GM04503 (cell line): ENCODE measurements at regions not wholly inside any gene's neighbourhood (a gene's known extent, or its start where the extent isn't known, plus 50 kb on each side); places are given as distances from the start of the nearest gene placed in this dataset.
A peak's percentile ranks its signal among the peaks of the same experiment; 100 is the strongest.
"Not testable (repeated sequence)": the region's sequence is repeated elsewhere in the genome, so short reads cannot be mapped to it uniquely, and the experiment has no call there.

Experiments used
- DNase-seq: peaks from one replicate; pipeline ENCODE4 v3.0.0-alpha.2; 2012; ENCODE audit warnings: low read depth

DNA sequence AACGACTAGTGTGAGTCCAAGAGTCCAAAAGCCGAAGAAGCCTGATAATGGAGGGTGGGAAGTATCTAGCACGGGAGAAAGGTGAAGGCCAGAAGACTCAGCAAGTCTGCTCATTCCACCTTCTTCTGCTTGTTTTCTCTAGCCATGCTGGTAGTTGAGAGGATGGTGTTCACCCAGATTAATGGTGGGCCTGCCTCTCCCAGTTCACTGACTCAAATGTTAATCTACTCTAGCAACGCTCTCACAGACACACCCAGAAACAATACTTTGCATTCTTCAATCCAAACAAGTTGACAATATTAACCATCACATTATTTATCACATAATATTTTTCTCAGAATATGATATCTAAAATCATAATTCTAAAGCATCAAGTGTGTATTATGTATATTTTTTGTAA, 1055.1 kb upstream of the PCDH10 start:
- no peak for DNase-seq

DNA sequence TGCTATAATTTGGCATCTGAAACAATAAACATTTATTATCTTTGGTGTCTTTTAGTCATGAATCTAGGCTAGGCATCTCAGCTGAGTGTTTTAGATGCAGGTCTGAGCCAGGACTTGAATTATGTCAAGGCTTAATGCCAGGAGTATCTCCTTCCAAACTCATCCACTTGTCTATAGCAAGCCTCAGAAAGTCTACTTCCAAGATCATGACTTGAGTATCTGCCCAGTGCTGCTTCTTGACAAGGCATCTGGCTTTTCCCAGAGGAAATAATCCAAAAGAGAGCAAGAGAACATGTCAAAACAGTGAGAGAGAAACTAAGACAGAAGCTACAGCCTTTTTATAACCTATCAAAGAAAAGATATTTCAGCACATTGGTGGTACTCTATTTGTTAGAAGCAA, 1052.1 kb upstream of the PCDH10 start:
- DNase-seq, result peak; percentile 17

DNA sequence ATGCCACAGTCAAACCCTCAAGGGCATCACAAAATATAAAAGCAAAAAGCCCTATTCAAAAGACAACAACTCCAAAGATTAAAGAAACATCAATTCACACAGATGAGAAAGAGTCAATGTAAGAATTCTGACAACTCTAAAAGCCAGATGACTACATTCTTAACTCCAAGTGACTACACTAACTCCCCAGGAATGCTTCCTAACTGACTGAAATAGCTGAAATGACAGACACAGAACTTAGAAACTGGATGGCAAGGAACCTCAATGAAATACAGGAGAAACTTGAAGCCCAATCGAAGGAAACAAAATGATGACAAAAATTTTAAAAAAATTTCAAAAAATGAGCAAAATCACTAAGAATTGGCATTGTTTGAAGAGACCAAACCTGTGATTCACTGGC, 1047.6 kb upstream of the PCDH10 start:
- peak; percentile 50 for DNase-seq

DNA sequence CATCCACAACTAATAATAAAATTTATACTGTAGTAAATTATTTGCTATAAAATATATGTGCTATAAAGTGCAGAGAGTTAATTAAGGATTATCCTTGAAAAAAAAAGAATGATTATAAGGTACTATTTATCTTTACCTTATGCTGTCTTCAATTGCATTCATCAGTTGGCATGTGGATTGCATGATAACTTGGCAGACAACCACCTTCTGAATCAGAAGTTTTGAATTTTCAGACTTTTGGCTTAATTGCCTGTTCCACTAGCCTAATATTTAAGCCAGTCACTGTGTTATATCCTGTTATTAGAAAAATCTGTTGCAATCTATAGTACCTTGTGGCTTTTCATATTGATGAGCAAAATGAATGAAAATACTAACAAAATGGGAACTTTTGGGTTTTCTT, 1040.3 kb upstream of the PCDH10 start:
- peak; percentile 37 for DNase-seq

DNA sequence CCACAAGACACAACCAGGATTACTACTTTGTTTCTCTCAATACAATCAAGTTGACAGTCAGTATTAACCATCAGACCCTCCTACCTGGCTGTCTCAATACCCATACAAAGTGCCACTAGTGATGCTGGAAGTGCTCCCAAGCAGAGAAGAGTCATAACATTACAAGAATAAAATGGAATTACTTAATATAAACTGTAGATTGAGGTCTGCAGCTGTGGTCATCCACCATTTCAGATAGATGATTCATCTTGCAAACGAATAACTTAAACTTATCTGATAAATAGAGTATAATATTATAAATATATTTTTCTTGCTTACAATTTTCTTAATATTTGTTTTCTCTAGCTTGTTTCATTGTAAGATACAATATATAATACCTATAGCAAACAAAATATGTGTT, 1034.2 kb upstream of the PCDH10 start:
- no peak for DNase-seq

DNA sequence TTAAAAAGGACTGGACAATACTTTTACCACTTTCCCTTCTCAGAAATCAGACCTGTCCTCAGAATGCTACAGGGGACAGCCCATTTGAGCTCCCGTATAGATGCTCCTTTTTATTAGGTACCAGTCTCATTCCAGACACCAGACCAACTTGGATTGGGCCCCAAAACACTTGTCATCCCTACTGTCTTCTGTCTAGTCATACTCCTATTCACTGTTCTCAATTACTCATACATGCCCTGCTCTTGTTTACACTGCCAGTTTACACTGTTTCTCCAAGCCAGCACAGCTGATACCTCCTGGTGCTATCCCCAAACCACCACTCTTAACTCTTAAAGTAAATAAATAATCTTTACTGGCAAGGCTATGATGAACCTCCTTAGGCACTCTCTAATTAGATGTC, 1026.4 kb upstream of the PCDH10 start:
- DNase-seq, result not testable (repeated sequence)

DNA sequence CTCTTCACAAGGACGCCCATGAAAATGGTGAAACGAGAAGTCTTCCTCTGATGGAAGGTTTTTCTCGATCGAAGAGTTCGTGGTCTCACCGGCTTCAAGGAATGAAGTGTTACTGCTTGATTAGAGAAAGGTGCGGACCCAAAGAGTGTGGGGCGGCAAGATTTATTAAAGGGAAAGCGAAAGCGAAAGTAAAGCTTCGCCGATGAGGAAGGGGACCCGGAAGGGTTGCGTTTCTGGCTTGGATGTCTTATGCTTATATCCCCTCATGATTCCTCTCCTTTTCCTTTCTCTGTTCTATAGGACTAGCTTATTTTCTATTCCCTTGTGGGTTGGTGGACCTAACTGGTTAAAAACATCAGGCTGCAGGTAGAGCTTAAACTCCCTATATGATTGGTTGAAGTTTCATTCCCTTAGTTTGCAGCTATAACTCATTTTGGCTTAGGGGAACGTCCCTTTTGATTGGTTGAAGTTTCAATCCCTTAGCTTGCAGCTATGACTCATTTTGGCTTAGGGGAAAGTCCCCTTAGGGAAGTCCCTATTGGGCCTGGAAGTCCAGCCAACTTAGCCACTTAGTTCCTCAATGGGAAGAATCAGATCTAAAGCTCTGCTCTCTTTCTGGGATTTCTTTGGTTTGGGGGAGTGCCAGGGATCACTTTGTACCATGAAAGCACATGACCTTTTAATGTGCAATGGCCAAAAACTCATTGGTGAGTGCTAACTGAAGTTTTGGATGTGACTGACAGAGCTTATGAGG, 1025.0 kb upstream of the PCDH10 start:
- DNase-seq, result no peak

DNA sequence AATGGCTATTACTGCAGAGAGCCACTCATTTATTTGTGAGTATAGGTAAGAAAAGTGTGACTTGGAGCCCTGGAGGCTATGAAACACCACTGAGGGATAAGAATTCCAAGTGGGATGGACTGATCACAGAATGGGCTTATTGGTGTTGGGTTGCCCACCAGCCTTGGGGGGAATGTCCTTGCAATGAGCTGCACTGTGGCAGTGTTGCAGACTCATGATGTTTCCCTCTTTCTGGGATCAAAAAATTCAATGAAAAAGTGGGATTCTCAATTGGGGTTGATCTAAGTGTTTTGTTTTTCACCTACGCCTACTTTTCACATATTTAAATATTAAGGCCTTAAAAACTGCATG, 1024.5 kb upstream of the PCDH10 start:
- DNase-seq, result no peak

DNA sequence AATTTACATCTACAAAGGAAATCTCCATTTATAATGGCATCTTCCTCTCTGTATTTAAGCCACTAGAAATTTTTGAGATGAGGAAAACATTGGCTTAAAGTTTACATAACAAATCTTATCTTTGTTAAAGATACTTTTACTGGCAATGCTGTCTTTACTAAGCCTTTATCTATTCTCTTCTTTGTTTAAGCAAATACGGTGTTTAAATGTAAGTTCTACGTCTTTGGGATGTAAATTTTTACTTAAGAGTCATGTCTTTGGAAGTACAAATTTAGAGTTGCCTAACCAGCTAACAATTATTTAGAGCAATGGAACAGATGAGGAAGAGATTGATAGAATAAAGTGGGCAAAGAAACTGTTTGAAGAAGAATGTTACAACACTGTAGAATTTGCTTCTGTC, 1024.0 kb upstream of the PCDH10 start:
- DNase-seq, result no peak

DNA sequence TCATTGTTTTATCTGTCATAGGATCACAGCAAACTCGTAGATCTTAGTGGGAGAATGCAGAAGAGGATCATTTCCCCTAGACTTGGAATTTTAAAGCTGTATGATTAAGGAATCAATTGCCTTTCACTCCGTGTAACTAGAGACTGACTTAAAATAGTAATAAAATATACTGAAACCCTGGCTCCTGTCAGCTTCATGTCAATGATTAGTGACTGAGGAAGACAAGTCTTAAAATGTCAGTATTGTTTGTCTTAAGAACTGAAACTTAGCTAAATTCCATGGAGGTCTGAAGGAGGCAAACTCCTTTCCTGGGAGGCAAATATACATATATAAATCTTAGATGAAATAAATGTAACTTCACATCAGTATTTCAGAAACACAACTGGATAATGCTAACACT, 1016.7 kb upstream of the PCDH10 start:
- no peak for DNase-seq

DNA sequence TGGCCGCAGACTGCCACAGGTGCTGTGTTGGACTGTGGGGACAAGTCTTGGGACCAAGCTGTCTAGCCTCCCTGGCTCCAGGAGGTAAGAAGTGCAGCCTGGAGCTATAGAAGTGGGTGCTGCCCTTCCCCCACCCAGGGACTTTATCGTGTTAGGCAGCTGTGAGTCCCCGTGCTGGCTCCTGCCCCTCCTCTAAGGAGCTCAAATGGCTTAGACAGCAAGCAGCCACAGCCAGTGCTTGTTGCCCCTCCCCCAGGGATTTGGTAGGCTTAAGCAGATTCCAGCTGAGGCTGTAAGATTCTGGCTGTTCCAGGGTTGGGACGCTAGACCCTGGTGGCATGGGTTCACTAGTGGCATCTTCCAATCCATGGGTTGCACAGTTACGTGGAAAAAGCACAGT, 979.4 kb upstream of the PCDH10 start:
- DNase-seq, result no peak

DNA sequence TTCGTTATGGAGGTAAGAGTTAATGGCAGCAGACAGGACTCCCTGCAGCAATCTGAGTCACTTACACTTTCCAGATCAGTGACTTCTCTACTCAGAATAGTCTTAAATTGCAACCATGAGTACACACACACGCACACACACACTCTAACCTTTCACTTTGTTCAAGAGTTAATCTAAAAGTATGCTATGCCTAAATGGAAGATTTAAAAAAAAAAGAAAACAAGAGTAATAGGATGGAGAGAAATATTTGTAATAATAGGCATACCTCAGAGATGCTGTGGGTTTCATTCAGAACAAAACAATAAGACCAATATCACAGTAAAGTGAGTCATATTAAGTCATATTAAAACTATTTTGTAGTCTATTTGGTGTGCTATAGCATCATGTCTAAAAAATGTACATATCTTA, 969.1 kb upstream of the PCDH10 start:
- DNase-seq, result peak; percentile 53

DNA sequence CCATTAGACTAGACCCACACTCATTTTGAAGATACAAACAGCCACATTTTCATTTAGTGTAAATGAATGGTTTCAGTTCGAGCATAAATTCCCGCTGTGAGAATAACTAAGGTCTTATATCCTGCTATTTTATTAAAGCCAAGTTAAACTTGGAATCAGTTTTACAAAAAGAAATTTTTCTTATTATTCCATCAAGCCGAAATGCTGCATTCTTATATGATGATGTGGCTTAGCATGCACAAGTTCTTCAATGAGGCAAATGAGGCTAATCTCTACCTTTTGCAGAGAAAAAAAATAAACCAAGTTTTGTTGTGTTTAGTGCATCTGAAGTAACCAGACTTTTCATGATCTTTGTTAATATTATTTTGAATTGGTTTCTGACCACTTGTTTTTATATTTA, 953.9 kb upstream of the PCDH10 start:
- no peak for DNase-seq

DNA sequence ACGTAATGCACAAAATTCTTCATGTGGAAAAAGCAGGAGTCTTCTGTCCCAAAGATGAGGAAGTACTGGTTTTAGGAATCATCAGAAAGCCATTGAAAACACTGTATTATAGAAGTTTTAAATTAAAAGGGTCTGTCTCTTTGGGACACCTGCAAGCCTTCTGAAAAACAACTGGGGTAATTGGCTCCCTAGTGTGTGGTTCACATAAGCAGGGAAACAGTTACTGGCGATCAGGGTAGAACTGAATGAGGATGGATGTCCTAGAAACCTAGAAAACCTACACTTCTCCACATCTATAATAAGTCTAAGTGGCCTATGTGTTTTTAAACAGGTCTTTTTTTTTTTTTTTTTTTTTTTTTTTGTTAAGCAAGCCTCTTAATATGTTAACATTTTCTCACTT, 945.5 kb upstream of the PCDH10 start:
- DNase-seq, result no peak

DNA sequence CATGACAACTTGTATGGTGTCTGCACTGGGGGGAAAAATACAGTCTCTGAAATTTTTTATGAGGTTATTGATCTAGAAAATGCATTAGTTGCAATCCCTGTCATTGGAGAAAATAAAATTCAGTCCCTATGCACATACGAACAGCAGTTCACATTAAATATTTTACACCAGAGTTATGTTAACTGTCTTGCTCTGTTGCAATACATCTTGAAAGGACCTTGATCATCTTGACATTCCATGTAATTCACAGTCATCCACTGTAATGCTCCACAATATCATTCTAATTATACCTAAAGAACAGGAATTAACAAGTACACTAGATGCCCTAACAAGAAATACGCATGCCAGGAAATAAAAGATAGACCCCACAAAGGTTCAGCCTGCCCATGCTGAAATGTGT, 934.6 kb upstream of the PCDH10 start:
- DNase-seq, result no peak

DNA sequence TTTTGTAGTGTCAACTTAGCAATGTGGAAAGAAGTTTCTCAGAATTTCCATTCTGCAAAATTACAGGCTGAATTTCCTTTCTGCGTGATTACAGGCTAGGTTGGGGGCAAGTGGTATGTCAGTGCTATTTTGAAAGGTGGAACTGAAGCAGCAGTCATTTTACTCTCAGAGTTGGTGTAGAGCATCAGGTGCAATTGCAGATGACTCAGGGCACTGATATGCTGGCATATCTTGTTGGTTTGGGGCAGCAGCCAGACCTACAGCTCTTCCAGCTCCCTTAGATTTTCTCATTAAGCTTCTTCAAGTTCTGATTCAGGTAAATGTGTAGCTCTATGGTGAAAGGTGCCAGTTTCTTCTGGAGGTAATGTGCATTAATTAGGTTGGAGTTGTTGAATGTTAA, 930.7 kb upstream of the PCDH10 start:
- no peak for DNase-seq

DNA sequence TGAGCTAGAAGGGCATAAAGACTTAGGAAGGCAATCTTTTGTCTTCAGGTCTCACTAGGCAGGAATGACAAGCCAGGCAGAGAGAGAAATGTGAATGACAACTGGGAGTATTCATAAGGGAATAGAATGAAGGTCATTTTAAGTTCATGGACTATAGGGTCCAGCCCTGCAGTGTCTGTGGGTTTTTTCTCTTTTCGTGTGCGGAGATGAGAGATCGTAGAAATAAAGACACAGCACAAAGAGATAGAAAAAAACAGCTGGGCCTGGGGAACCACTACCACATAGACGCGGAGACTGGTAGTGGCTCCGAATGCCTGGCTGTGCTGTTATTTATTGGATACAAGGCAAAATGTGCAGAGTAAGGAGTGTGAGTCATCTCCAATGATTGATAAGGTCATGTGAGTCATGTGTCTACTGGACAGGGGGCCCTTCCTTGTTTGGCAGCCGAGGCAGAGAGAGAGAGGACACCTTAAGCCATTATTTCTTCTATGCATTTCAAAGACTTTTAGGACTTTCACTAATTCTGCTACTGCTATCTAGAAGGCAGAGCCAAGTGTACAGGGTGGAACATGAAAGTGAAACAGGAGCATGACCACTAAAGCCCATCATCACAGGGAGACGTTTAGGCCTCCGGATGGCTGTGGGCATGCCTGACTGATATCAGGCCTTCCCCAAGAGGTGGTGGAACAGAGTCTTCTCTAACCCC, 921.8 kb upstream of the PCDH10 start:
- no peak for DNase-seq

DNA sequence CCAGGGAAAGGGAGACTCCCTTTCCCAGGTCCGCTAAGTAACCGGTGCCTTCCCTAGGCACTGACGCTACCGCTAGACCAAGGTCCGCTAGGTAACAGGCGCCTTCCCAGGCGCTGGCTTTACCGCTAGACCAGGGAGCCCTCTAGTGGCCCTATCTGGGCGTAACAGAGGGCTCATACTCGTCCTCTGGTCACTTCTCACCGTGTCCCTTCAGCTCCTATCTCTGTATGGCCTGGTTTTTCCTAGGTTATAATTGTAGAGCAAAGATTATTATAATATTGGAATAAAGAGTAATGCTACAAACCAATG, 921.3 kb upstream of the PCDH10 start:
- peak; percentile 19 for DNase-seq

DNA sequence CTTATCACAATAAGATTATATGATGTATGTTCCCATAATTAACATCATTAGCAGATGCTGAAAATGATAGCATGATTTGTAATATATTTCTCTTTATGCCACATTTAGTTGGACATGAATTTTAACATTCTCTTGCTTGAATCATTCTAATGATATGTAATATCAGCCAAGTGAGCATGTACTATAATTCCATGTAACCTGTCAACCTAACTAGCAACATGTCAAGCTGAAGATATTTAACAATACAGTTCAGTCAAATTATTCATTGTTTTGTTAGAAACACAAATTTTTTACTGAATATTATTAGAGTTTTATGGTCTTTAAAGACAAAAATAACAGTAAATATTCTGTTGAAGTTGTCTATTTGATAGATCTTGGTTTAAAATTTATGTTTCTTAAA, 920.4 kb upstream of the PCDH10 start:
- no peak for DNase-seq

DNA sequence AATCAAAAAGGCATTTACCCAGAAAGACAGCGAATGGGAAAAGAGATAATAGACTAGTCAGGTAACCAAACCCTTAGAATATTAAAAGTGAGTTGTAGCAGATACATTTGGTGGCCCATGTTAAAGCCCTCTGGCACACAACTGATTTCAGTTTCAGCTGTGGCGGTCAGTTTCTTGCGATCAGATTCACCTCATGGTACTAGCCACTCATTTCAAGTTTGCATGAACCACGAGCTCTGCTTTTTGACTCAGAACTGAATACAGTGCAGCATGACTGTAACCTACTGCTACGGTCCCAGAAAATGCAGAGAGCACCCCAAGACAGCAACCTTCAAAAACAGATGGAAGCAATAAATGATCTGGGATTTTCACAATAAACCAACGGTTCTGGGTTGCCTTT, 919.1 kb upstream of the PCDH10 start:
- DNase-seq, result no peak

DNA sequence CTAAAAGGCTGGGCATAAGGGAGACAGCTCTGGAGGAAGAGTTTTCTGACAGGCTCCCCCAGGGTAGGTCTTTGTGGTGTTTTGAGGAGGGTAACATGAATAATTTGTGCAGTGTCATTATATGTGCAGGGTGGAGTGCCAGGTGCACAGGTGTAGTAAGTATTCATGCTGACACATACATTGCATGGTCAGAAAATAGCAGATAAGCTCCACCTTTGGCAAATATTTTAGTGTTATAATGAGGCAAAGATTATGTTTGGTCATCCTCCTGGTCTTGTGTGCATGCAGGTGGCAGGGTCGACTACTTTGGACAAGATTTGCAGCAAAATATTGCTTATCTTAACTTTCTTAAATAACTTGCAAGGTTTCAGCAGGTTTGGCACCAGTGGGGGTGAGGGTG, 910.4 kb upstream of the PCDH10 start:
- no peak for DNase-seq

DNA sequence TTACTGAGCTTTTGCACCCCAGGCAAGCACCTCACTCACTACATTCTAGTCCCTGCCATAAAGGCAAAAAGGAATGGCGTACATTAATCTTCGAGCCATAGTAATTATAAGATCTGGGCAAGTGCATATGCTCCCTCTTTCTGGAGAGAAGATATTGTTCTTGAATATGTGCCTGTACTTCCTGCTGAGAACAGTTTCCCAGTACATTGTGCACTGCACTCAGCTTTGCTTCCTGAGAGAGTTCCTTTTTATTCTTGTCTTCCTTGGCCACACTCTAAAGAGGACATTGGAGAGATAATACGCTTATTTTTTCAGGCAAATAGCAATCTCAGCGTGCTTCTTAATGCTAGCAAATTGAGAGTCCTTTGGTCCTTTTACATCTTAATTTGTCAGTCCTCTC, 909.0 kb upstream of the PCDH10 start:
- no peak for DNase-seq

DNA sequence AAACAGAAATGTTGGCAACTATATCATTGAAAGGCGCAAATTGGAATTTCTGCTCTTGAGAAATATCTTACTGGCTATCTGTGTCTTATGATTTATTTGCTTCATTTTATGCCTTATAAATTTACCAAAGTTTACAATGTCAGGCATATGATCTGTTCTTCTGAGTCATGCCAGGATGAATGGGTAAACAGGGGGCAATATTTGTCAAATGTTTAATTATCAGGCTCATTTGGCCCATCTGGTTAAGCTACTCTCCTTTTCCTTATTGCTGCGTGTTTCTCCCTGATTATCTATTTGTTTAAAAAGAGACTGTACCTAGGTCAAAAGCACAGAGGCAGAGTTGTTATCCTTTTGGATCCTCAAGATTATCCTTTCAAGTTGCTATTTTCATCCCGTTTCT, 903.8 kb upstream of the PCDH10 start:
- no peak for DNase-seq

DNA sequence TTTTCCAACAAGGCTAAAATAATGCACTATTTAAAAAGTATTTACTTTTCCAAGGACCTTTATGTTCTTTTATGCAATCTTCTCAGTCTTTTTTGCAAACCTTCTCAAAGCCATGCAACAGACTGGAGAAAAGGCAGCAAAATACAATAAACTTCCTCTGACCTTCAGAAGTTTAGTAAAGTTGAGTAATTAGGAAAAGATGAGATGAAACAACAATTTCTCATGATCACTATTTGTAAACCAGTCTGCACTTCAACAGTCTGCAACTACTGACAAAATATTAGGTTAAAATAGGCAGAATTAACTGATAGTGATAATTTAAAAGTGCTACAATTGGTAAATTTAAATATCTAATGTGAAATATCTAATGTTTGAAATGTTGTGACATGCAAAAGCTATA, 884.9 kb upstream of the PCDH10 start:
- DNase-seq, result no peak
